GM18499 (cell line): ENCODE measurements at regions not wholly inside any gene's neighbourhood (a gene's known extent, or its start where the extent isn't known, plus 50 kb on each side); places are given as distances from the start of the nearest gene placed in this dataset.
"Not testable (repeated sequence)": the region's sequence is repeated elsewhere in the genome, so short reads cannot be mapped to it uniquely, and the experiment has no call there.

ENCODE experiments used
- ATAC-seq: cut with Tn5 transposase; IDR thresholded peaks from one replicate; pipeline ENCODE4 v1.9.1; 2021; ENCODE audit warnings: moderate number of reproducible peaks; ENCODE audit not compliant: insufficient read depth, unreplicated experiment

DNA sequence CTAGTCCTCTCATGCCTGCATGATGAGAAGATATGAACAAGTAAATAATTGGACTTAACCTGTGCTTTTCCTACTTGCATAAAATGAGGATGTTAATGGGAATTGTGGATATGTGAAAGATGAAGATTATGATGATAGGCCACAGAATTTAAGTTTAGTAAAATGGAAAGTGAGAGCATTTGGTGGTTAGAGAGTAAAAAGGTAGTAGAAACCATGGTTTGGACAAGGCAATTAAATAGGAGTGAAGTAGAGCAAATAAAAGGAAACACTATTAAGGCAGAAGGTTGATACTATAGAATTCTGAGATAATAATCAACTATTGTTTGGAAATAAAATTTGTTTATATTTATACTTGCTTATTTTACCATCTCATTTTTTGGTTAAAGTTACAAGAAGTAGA lies 1162.5 kb downstream of the MRPL39 start:
- ATAC-seq, result no peak

DNA sequence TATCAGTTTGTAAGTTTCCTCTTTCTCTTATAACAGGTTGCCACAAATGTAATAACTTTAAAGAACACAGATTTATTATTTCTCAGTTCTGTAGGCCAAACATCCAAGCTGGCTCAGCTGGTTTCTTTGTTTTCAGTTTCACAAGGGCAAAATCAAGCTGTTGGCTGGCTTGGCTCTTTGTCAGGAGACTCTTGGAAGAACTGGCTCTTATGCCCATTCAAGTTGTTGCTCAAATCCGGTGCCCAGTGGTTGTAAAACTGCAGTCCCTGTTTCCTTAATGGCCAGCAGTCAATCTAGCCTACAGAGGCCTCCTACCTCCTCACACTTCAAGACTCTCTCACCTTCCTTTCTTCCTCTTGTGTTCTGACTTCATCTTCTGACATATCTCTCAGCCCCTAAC lies 1171.0 kb downstream of the MRPL39 start:
- ATAC-seq, result no peak

DNA sequence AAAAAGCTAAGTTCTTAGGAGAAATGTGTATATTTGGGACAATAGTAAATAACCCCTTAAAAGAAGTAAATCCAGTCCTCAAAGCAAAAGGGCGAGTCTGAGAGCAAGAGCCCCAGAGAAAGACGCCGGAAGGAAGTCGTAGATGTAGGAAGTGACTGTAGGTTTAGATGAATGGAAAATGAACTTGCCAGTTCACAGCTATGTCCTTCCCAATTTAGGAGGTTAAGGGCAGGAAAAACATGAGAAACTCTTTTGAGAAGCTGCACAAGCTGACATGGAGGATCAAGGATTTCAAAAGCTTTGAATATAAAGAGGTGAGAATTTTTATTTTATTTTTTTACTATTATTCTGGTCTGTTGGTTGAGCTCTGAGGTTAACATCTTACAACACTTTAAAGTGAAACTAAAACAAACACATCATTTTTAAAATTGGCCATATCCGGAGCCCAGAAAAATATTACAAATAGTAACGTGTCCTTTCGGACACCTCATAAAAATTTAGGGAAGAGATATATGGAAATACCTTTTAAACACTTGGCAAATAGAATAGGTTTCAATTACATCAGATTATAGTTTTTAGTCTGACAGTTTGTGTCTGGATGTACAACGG lies 1178.6 kb downstream of the MRPL39 start:
- ATAC-seq, result no peak

DNA sequence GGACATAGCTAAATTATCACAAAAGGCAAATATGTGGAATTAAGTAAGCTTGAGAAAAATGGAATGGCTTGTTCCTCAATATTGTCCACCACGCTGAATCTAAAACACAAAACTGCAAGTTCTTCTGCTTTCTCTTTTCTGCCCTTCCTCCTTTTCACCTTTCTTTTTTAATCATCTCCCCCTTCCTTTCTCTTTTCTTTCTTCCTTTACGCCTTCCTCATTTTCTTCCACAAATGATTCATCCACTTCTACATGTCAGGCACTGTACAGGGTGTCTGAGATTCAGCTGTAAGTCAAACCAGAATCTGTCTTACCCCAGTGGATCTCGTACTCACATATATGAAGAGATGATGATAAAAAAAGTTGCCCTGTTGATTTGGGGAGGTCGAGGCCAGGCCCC lies 1182.5 kb downstream of the MRPL39 start:
- no peak for ATAC-seq

DNA sequence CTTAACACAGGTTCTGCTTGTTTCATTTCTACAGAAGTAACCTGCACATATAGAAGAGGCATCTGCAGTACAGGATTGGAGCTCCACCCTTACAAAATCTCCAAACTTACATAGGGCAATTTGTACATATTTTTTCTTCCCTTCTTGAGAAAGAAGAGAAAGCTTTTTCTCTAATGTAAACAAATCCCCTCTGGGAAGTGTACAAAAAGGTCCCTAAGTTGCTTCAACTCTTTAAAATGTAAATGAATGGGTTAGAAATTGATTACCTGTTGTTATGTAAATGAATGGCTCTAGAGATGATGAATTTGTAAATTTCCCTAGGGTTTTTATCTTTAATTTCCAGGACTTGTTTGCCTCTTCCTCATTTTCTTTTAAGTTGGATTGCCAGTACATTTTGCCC lies 1183.7 kb downstream of the MRPL39 start:
- ATAC-seq, result no peak

DNA sequence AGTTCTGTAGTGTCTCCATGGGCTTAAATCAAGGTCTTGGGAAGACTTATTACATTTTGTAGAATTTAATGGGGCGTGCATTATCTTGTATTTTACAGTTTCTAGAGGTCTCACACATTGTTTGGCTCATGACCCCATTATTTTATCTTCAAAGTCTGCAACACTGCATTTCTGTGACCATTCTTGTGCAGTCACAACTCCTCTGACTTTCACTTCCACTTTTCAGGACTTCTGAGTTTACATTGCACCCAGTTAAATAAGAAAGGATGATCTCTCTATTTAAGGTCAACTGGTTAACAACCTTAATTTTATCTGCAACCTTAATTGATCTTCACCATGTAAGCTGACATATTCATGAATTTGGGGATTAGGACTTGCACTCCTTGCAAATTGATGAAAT lies 1186.6 kb downstream of the MRPL39 start:
- ATAC-seq, result no peak

DNA sequence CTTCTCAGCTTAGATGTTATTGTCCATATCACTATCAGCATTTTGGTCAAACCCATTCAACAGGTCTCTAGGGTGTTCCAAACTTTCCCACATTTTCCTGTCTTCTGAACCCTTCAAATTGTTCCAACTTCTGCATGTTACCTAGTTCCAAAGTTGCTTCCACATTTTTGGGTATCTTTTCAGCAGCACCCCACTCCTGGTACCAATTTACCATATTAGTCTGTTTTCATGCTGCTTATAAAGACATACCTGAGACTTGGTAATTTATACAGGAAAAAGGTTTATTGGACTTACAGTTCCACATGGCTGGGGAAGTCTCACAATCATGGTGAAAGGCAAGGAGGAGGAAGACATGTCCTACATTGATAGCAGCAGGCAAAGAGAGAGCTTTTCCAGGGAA lies 1187.6 kb downstream of the MRPL39 start:
- ATAC-seq, result not testable (repeated sequence)

DNA sequence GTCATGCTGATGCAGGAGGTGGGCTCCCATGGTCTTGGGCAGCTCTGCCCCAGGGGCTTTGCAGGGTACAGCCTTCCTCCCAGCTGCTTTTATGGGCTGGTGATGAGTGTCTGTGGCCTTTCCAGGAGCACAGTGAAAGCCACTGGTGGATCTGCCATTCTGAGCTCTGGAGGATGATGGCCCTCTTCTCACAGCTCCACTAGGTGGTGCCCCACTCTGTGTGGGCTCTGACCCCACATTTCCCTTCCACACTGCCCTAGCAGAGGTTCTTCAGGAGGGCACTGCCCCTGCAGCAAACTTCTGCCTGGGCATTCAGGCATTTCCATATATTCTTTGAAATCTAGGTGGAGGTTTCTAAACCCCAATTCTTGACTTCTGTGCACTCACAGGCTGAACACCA lies 1188.6 kb downstream of the MRPL39 start:
- ATAC-seq, result no peak

DNA sequence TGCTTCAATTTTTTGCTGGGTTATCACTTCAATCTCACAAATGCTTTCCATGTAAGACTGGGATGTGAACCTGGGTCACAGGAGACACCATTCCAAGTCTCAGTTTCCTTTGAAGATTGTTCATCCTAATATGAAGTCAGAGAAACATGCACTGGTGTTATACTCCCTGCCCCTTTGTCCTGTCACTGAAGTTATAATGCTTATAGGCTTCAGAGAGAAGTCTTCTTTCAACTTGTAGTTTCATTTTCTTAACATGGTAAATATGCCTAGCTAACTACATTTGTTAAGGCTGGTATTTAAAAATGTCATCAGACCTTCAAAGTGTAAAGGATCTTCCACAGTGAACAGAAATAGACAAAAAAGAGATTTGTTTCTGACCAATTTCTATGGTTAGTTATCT lies 1195.9 kb downstream of the MRPL39 start:
- ATAC-seq, result no peak

DNA sequence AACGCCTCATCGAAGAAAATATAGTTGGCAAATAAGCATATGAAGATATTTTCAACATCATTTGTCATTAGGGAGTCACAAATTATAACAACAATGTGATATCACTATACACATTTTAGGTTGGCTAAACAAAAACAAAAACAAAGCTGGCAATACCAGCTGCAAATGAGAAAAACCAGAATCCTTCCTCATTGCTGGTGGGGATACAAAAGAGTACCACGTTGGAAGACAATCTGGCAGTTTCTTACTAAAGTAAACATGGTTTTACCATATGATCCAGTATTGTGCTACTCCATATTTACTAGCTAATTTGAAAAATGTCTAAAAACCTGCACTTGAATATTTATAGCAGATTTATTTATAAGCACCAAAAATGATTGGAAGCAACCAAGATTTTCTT lies 1204.1 kb downstream of the MRPL39 start:
- ATAC-seq, result no peak

DNA sequence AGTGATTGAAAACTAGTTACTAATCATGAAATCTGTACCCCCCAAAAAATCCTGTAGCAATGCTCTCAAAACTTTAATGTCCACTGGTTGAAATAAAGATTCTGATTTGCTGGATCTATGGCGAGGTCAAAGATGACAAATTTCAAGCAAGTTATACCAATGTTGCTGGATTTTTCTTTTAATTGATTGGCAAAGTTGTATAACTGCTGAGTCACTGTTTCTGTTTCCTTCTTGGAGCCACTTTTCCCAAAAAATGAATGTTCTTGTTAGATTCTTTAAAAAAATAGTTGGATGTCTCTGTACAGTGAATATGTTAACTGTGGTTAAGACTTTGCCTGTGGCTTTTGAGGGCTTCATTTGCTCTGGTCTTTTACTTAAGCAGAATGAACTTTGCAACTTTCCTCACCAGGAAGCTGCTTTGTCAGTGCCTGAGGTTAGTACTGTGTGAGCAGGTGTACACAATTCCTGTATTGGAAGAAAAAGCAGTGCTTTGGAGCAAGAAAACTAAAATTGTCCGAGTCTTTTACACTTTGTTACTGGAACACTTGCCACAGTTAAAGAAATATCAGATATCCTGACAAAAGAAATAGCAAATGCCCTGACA lies 1211.9 kb downstream of the MRPL39 start:
- no peak for ATAC-seq

DNA sequence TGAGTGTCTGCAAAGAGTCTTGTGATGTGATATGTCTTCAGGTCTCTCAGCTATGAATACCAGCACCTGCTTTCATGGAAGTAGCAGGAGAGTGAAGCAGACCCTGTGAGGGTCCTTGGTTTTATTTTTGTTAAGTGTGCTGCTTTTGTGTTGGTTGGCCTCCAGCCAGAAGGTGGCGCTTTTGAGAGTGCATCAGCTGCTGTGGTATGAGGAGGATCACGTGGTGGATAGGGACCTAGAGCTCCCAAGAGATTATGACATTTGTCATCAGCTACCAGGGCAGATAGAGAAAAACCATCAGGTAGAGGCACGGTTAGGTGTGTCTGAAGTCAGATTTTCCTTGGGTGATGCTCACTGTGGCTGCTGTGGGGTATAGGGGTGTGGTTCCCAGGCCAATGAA lies 1232.1 kb downstream of the MRPL39 start:
- no peak for ATAC-seq

DNA sequence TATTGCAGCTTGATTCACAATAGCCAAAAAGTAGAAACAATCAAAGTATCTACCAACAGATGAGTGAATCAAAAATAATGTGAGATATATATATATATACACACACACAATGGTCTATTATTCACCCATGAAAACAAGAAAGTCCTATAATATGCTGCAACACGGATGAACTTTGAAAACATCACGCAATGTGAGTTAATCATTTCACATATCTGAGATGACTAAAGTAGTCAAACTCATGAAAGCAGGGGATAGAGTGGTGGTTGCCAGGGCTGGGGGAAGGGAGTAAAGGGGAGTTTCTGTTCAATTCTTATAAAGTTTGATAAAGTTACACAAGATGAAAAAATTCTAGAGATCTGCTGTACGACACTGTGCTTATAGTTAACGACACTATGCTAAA lies 1234.8 kb downstream of the MRPL39 start:
- ATAC-seq, result no peak

DNA sequence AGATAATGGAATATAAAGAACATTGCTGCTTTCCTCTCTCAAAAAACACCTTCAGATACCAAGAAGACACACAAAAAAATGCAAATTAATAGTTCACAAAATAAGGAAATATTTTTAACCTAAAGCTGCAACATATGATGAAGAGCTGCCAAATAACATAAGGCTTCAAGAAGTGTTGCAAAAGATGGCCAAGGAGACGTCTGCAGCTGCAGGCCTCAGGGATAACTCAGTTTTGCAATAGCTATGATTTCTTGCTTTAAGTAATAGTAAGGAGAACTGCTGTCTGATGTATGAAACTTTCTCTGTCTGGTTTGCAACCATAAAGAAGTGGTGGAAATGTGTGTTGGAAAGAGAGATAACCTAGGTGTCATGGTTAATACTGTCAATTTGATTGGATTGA lies 1237.5 kb downstream of the MRPL39 start:
- ATAC-seq, result no peak

DNA sequence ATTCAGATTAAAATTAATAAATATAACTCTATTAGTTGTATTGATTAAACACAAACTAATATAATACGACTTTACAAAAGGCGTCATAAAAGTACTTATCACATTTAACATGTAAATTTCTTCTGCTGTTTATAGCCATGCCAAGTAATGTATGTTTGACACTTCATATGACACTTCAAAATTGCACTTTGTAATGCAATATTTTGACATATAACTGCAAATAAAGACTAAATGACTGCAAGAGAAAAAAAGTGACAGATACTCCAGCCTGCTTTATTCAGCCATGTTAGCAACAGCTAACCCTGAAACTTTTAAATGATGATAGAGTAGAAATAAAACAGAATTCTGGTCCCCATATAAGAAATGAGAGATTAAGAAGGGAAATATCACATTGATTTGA lies 1238.0 kb downstream of the MRPL39 start:
- ATAC-seq, result no peak

DNA sequence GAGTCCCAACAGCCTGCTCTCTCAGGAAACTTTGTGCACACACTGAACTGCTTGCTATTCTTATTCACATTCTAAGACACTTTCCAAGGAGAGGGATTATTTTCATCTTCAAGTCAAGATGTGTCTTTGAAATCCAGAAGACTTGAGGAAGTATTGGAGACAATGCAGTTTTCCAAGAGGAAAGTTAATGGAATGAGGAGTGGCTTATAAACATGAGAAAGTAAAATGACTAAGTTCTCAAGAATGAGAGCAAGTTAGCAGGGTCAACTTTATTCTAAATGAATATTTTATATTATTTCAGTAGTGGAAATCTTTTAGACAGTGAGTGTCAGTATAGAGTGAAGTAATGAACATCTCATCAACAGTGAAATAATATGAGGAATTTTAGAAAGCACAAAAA lies 1239.3 kb downstream of the MRPL39 start:
- ATAC-seq, result no peak

DNA sequence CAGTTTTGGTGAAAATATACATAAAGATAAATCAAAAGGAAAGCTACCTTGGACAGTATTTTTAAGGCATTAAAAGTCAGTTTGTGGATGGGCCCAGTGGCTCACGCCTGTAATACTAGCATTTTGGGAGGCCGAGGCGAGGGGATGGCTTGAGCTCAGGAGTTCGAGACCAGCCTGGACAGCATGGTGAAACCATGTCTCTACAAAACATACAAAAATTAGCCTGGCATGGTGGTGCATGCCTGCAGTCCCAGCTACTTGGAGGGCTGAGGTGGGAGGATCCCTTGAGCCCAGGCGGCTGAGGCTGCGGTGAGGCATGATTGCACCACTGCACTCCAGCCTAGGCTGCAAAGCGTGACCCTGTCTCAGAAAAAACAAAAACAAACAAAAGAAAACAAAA lies 1253.8 kb downstream of the MRPL39 start:
- no peak for ATAC-seq

DNA sequence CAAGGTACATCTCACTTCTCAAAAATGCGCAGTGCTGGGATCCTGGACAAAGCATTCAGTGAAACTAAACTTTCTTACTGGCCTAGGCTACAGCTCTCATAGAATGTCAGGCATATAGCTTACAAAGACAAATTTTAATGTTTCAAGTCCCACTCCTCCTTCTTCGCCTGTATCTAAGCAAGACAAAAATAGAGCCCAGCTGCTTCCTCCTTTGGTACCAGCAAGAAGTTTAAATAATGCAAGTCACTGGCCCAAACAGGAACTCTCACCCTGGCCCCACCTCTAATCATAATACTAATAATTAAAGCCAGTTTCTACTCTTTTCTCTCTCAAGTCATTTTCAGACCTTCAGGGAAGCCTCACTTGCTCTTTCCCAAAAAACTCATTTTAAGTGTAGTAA lies 1267.9 kb downstream of the MRPL39 start:
- no peak for ATAC-seq

DNA sequence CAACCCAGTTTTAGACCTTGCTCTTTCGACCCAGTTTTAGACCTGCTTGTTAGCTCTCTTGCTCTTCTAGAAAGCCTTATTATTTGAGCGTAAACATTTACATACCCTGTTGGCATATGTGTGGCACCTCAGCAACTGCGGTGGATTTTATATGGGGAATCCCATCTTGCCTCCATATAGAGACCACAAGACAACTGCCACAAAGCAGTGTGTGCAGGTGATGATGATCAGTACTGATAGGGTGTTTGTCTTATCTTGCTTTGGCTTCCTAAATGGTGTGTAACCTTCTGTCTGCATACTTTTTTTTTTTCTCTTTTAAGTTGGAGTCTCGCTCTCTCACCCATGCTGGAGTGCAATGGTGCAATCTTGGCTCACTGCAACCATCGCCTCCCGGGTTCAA lies 1270.8 kb downstream of the MRPL39 start:
- no peak for ATAC-seq

DNA sequence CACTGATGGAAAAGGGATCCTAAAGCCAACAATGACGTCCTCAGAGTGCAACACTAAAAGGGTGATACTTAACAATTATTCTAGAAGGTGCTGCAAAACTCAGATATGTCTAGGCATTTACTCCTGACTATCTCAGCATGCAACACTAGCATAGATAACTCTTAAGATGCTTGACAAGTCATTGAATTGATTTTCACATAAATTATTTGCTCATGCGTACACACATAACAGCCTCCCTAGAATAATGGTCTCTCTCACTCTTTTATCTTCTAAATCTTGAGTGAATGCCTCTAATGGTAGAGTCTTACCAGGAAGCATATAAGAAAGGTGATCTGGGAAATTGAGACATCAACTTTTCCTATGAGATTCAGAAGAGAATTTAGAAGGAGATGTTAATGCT lies 1283.7 kb downstream of the MRPL39 start:
- ATAC-seq, result no peak

DNA sequence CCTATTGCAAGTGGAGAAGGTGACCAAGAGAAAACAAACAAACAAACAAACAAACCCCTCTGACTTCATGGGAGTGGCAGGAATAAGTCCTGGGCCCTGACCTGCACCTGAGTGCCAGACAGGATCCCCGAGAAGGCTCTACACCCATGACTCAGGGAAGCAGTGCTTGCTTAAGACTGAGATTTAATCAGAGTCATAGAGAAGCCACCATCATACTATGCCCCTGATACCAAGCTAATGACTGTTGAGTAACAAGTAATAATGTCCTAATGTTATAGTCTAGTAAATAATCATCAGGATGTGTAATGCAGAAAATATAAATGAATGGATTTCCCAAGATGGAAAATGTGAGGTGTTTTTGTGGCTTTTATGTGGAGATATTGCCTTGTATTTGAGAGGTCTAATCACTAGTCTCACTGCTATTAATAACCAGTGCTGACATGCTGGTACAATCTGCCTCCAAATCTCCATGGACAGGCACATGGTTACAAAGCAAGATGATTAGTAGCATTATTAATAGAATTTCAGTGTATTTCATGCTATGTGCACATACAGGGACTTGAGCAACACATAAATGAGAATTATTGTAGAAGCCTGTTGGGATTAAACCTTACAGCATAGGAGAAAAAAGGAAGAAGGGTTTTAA lies 1290.9 kb downstream of the MRPL39 start:
- ATAC-seq, result no peak

DNA sequence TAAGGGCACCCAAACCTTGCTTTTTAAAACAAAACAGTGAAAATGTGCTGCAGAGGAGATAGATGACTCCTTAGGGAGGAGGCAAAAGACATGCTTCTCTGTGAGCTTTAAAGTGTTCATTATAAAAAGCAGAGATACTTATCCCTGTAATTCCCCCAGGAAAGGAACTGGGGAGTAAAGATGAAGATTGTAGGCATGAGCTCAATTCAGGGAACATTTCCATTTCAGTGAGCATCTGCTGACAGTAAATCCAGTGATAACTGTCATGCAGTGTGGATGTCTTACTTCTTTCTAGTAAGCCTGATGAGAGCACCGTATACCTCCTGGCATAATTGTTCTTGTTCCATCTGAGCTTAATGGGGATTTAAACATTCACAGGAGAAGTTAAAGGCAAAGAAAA lies 1296.5 kb downstream of the MRPL39 start:
- ATAC-seq, result no peak
